GM21529 (cell line): ENCODE measurements at regions not wholly inside any gene's neighbourhood (a gene's known extent, or its start where the extent isn't known, plus 50 kb on each side); places are given as distances from the start of the nearest gene placed in this dataset.

Experiments used
- ATAC-seq: cut with Tn5 transposase; IDR thresholded peaks from one replicate; pipeline ENCODE4 v1.9.1; 2021; ENCODE audit not compliant: unreplicated experiment

GRCh38 chr3:3578718-3579117, 220.5 kb upstream of the LRRN1 start:
- ATAC-seq, result no peak

DNA sequence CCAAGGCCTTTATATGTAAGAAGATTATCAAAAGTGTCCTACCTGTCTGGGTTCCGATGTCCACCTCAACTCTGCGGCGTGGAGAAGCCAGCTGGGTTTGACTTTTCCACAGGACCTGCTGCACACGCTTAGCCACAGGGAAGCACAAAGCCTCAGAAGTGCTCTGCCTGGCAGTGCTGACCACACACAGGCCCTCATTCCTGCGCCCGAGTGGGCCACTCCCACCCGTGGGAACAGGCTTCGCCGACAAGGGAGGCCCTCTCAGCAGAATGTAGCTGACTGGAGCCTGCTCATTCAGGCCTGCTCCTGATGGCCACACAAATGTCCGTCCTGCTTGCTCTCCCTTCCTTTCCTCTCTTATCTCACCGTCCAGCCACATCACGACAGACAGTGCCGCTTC, 221.4 kb upstream of the LRRN1 start:
- ATAC-seq, result no peak

DNA sequence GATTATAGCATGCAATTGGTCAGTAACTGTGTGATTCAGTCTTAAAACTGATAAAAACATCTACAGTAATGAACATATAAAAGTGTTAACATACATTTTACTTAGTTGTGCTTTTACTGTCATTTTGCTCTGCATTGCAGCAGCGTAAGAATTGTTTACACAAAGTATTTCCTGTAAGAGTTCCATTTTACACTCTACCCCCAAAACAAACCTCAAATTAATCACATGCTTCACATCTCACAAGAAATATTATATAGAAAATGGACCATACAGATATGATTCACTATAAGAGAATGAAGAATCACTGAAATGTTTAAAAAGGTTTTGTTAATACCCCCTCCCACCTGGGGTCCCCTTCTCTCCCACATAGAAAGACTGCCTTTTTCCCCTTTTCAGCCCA, 225.9 kb upstream of the LRRN1 start:
- ATAC-seq, result no peak

- ATAC-seq, result no peak
These were observed 238.5 kb upstream of the LRRN1 start for GRCh38 chr3:3560591-3561311.

GRCh38 chr3:3559786-3560185, 239.4 kb upstream of the LRRN1 start:
- ATAC-seq, result no peak

GRCh38 chr3:3556078-3556477, 243.2 kb upstream of the LRRN1 start:
- no peak for ATAC-seq

- no peak for ATAC-seq
These were observed 246.0 kb upstream of the LRRN1 start for GRCh38 chr3:3553236-3553635.

- no peak for ATAC-seq
These were observed 246.5 kb upstream of the LRRN1 start for GRCh38 chr3:3552761-3553160.

- ATAC-seq, result no peak
These were observed 247.2 kb upstream of the LRRN1 start for GRCh38 chr3:3551981-3552380.

DNA sequence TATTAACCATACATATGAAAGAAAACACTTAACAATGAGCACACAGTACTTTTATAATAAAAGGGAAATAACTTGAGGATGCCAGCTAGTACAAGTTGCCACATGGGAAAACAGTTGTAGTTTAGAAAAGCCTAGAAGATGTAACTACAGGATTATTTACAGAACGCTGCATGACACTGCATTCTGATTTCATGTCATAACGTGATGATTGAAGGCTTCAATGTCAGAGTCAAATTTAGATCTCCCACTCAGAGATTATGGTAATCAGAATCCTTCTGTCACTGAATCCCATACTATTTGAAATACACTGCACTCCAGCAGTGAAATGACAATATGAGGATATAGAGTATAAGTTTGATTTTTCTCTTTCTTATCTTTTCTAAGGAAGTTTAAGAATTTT, 253.9 kb upstream of the LRRN1 start:
- no peak for ATAC-seq

DNA sequence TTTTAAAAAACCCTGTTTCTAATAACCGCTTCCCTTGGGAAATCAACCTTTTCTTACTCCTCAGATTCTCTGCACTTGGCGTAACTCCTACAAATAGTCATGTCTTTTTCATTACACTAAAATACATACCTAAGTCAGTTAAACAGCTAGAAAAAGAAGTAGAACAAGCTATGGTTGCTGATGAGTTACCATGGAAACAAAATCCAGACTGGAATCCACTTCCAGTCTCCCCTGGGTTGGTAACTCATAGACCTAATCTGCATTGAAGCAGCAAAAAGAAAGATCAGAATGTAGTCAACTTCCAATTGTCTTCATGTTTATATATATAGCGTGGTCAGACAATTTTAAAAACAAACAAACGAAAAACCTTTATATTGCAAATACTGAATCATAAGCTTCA, 260.8 kb upstream of the LRRN1 start:
- no peak for ATAC-seq

DNA sequence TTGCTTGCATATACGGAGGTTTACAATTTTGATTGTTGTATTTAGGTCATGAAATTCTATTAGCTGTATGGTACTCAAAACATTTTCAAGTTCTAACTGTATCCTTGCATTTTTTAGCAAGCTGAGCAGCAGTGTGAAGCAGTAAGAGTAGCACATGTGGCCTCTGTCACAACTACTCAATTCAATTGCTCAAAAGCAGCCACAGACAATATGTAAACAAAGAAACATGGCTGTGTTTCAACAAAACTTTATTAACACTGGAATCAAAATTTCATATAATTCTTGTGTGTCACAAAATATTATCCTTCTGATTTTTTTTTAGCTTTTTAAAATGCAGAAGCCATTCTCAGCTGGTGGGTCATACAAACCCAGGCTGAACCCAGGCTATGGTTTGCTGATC, 266.7 kb upstream of the LRRN1 start:
- ATAC-seq, result no peak

DNA sequence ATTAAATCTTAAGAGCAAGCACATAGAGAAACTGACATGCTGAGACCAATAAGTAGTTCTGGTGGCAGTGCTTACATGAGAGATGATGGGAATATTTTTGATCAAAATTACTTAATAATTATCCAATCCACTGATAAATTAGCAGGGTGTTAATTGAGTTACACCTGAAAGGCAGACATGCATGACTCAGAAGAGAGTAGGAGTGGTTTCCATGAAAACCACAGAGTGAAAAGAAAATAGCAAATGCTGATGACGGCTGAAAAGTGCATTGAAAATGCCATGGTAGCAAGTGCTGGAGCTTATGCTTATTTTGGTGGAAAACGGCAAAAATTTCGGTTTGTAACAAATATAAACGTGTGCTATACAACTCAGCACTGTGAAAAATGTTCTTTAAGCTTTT, 267.8 kb upstream of the LRRN1 start:
- peak; percentile 73 for ATAC-seq

DNA sequence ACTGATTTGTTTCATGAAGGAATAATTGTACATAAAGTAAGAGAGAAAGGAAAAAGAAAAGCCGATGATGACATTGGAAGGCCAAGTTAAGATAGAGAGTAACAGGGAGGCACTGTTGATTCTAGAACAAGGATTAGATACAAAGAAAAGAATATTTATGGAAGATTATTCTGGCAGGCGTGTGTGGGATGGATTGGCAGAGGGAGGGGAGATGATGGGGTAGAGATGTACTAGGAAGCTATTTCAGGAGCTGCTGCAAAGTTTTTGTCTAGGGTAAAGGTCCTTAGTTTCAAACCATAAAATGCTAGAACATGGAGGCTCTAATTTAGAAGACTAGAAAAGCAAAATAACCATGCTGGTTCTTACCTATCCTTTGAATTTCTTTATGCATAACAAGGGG, 280.0 kb upstream of the LRRN1 start:
- no peak for ATAC-seq

GRCh38 chr3:3516996-3517395, 282.2 kb upstream of the LRRN1 start:
- no peak for ATAC-seq

DNA sequence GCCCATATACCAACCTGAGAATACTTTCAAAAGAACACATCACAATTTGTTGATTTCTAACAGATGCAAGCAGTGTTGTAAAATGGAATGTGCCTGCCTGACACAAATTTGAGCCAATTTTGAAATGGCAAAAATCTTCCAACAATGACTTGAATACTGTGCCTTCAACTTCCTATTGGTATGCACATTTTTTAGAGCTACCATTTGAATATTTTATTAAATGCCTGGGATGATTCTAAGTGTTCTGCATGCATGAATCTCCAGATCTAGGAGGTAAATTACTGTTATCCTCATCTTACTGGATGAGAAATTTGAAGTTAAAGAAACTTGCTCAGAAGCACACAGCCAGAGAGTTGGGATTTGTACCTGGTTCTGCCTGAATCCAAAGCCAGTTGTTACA, 282.8 kb upstream of the LRRN1 start:
- ATAC-seq, result no peak

DNA sequence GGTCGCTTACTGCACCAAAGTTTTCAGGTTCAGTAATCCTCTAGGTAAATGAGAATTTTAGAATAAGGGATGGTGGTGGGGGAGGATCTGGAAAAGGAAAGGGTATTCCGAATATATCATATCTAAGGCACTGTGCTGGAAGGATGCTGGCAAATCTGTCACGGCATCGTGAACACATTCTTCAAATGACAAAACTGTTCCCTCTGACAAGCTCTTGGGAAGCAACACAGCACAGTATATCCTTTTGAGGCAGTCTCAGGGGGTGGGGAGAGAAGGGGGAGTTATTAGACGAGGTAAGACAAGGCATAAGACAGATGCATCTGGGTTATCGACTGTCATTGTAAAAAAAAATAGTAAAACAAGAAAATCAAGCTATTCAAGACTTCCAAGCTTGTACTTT, 289.6 kb upstream of the LRRN1 start:
- ATAC-seq, result no peak

DNA sequence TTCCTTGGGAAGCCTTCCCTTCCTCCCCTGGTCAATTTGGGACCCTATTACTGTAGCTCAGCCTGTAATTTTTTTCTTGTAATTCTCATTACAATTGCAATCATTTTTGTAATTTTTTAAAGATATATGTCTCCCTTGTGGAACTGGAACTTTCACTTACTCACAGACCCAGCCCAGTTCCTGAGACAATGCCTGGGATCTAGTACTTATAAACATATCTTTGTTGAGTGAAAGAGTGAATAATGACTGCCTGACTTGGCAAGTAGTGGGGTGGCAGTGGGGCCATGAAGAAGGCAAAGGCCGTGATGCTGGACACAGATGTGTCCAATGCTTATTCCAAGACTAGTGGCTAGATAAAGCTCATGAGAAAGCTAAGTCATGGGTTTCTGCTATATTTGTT, 294.5 kb upstream of the LRRN1 start:
- no peak for ATAC-seq

DNA sequence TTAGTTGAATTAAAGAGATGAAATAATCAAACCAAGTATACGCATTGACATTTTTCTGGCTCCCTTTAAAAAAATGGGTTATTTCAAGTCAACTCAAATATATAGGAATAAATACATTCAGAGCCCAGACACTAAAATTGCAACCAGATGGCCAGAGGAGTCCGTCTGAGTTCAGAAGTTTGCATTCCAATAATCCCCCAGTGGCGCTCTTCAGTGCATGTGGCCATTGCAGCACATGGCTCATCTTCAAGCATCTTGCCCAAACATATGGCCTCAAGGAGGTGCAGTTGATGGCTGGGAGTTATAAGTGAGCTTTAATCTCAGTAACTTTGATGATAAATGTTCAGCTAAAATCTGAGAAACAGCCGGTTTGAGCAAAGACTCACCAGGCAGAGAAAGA, 295.8 kb upstream of the LRRN1 start:
- no peak for ATAC-seq

- ATAC-seq, result no peak
These were observed 299.2 kb upstream of the LRRN1 start for GRCh38 chr3:3499987-3500386.

- no peak for ATAC-seq
These were observed 300.1 kb upstream of the LRRN1 start for GRCh38 chr3:3499012-3499562.

- ATAC-seq, result no peak
These were observed 303.6 kb upstream of the LRRN1 start for GRCh38 chr3:3495611-3496010.

GRCh38 chr3:3476669-3477068, 297.2 kb upstream of the CRBN start:
- ATAC-seq, result no peak
